22Rv1 (cell line): ENCODE measurements at regions not wholly inside any gene's neighbourhood (a gene's known extent, or its start where the extent isn't known, plus 50 kb on each side); places are given as distances from the start of the nearest gene placed in this dataset.

Experiments used
- CTCF ChIP-seq: fragments of 450-650 bp; IDR thresholded peaks from 2 replicates; pipeline ENCODE4 v1.5.1; 2017; ENCODE audit warnings: mild to moderate bottlenecking
- ZFX ChIP-seq: fragments of 450-650 bp; IDR thresholded peaks from 2 replicates; pipeline ENCODE4 v1.6.1; 2017; ENCODE audit warnings: antibody characterized with exemption, borderline replicate concordance

GRCh38 chr2:57696016-57696415 lies 350.6 kb upstream of the VRK2 start:
- TF ChIP-seq CTCF (no peak), ZFX (no peak)
